Neuron (in vitro differentiated cells): ENCODE measurements at regions not wholly inside any gene's neighbourhood (a gene's known extent, or its start where the extent isn't known, plus 50 kb on each side); places are given as distances from the start of the nearest gene placed in this dataset.

Experiments
- H2AFZ ChIP-seq: one replicate; pipeline ENCODE4 v1.6.1; 2013; ENCODE audit warnings: low read depth, mild to moderate bottlenecking, inconsistent platforms, low read length, moderate library complexity
- H3K27me3 ChIP-seq: one replicate; pipeline ENCODE4 v1.6.1; 2013; ENCODE audit warnings: low read length; ENCODE audit not compliant: insufficient read depth
- H3K36me3 ChIP-seq: one replicate; pipeline ENCODE4 v1.6.1; 2013; ENCODE audit warnings: low read length; ENCODE audit not compliant: insufficient read depth
- H3K4me1 ChIP-seq: one replicate; pipeline ENCODE4 v1.6.1; 2013; ENCODE audit warnings: low read length; ENCODE audit not compliant: insufficient read depth
- H3K4me3 ChIP-seq: 2 replicates; pipeline ENCODE4 v1.5.1; 2013; ENCODE audit warnings: mild to moderate bottlenecking, low read length, moderate library complexity
- H3K9me3 ChIP-seq: one replicate; pipeline ENCODE4 v1.6.1; 2013; ENCODE audit warnings: low read length

- Histone ChIP-seq H3K27me3 (no peaks in the 10 kb centered on the region), H3K9me3 (no peaks in the 10 kb centered on the region), H3K4me1 (peaks cover 23% of the 10 kb centered on the region), H2AFZ (peak overlapping the region; percentile 58), H3K36me3 (no peaks in the 10 kb centered on the region), H3K4me3 (peak overlapping the region; percentile 12)
Observed at GRCh38 chr7:22589641-22590201, 89.7 kb upstream of the STEAP1B start.

DNA sequence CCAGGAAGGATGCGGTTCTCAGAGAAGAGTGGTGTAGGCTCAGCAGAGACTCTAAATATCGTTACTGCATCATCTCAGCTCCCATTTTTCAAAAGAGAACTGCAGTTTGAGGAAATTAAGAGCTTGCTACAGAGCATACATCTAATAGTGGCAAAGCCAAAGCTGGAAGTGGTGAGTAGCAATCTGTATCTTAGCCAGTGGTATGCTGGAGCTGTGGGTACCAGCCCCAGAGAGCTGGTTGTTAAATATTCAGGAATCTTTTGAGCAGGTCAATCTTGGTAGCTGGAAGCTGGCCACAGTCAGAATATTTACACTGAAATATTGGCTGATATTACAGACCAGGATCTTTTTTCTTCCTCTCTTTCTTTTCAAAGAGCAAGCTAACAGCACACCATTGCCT lies 88.4 kb upstream of the STEAP1B start:
- Histone ChIP-seq H3K27me3 (no peaks in the 10 kb centered on the region), H3K4me1 (peaks cover 23% of the 10 kb centered on the region), H3K9me3 (no peaks in the 10 kb centered on the region), H2AFZ (no peak overlapping the region), H3K4me3 (no peak overlapping the region), H3K36me3 (no peaks in the 10 kb centered on the region)

GRCh38 chr7:22587322-22587721 lies 87.3 kb upstream of the STEAP1B start:
- Histone ChIP-seq H3K27me3 (no peaks in the 10 kb centered on the region), H3K9me3 (no peaks in the 10 kb centered on the region), H3K4me3 (no peak overlapping the region), H3K4me1 (peaks cover 23% of the 10 kb centered on the region), H2AFZ (no peak overlapping the region), H3K36me3 (no peaks in the 10 kb centered on the region)

GRCh38 chr7:22586786-22587140 lies 86.8 kb upstream of the STEAP1B start:
- H3K27me3 ChIP-seq: no peaks in the 10 kb centered on the region
- H3K4me3 ChIP-seq: no peak overlapping the region
- H2AFZ ChIP-seq: no peak overlapping the region
- no peaks in the 10 kb centered on the region for H3K36me3 ChIP-seq
- H3K4me1 ChIP-seq: peaks cover 23% of the 10 kb centered on the region
- no peaks in the 10 kb centered on the region for H3K9me3 ChIP-seq

DNA sequence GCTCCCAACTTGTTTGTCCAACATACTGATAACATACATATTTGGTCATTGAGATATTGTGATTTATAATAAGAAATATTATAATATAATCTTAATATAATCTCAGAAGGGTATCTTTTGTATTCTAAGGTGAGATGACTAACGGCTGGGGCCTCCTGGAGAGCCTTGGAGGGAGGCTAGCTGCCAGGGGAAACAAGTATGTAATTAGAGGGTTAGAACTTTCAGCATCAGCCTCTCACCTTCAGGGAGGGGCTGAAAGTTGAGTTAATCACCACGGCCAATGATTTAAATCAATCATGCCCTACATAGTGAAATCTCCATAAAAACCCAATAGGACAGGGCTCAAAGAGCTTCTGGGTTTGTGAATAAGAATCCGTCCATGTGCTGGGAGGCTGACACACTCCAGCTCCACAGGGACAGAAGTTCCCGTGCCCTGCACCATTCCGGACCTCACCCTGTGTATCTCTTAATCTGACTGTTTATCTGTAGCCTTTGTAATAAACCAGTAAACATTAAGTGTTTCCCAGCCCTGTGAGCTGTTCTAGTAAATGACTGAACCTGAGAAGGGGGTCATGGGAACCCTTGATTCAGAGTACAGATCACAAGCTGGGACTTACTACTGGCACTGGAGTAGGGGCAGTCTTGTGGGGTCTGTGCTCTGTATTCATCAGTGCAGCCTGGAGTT lies 86.3 kb upstream of the STEAP1B start:
- H2AFZ ChIP-seq: no peak overlapping the region
- no peaks in the 10 kb centered on the region for H3K36me3 ChIP-seq
- no peaks in the 10 kb centered on the region for H3K27me3 ChIP-seq
- no peak overlapping the region for H3K4me3 ChIP-seq
- no peaks in the 10 kb centered on the region for H3K9me3 ChIP-seq
- peaks cover 23% of the 10 kb centered on the region for H3K4me1 ChIP-seq

DNA sequence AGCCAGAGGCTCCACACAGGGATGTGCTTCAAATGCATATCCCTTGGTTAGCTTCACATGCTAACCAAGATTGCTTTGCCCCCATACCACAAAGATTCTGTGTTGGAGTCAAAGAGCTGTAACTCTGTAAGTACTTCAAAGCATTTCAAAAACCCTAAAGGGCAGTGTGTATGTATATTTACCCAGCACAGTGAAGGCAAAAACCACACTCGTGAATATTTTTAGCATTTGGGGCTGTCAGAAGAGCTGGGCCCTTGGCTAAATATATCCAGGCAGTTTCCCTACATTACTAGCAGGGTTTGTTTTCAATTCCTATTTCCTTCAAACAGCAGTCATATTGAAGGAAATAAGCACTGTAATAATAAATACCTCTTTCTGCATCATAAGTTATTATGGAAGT lies 84.2 kb upstream of the STEAP1B start:
- Histone ChIP-seq H3K4me3 (no peak overlapping the region), H3K4me1 (peaks cover 7% of the 10 kb centered on the region), H3K27me3 (no peaks in the 10 kb centered on the region), H3K36me3 (no peaks in the 10 kb centered on the region), H3K9me3 (no peaks in the 10 kb centered on the region), H2AFZ (no peak overlapping the region)

DNA sequence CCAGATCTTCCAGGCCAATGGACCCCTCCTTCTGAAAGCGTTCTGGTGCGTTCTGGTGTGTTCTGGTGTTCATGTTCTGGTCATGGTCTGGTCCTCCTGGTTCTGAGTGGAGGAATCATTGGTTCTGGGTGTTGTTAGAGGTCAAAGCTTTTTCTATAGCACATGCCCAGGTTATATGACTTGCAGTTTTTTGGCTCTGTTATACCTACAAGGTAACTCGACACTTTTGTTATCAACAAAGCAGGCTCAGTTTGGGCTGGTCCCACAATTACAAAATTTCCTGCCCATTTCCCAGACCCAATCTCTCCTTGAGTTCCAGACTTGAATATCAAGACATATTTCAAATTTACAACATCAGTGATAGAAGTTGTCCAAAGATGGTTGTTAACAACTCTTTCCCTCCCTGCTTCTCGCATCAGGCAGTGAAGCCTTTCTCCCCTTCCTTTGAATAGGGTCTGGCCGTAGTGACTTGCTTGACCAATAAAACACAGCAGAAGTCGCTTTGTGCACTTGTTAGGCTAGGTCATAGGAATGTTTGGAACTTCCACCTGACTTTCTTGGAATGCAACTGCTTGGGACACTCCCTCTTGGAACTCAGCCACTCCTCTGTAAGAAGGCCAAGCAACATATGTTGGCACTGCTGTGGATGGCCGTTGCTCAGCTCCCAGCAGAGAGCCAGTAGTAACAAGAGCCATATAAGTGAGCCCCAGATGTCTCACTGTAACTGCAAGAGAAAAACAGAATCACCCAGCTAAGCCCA lies 83.1 kb upstream of the STEAP1B start:
- no peak overlapping the region for H2AFZ ChIP-seq
- H3K4me1 ChIP-seq: peaks cover 4% of the 10 kb centered on the region
- no peaks in the 10 kb centered on the region for H3K27me3 ChIP-seq
- H3K4me3 ChIP-seq: no peak overlapping the region
- no peaks in the 10 kb centered on the region for H3K9me3 ChIP-seq
- no peaks in the 10 kb centered on the region for H3K36me3 ChIP-seq

DNA sequence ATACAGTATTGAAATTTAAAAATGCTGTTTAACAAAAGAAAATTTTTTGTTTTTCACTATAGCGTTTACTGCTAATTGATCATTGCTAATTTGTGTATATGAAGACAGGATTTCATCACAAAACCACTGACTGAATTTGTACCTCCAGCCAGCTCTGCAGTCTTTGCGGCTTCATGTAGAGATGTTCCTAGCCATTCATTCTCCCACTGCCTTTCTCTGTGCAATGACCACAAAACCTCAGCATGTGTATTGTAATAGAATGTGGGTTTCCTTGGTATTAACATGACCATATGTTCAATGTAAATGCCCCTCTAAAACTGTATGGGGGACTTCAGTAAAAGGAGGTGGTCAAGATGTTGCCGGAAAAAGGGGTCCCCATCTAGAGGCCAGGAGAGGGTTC lies 81.1 kb upstream of the STEAP1B start:
- Histone ChIP-seq H2AFZ (no peak overlapping the region), H3K9me3 (no peaks in the 10 kb centered on the region), H3K36me3 (no peaks in the 10 kb centered on the region), H3K27me3 (no peaks in the 10 kb centered on the region), H3K4me1 (no peaks in the 10 kb centered on the region), H3K4me3 (no peak overlapping the region)

GRCh38 chr7:22579961-22580360 lies 80.0 kb upstream of the STEAP1B start:
- Histone ChIP-seq H3K4me3 (no peak overlapping the region), H3K36me3 (no peaks in the 10 kb centered on the region), H3K9me3 (no peaks in the 10 kb centered on the region)

GRCh38 chr7:22578007-22578733 lies 78.2 kb upstream of the STEAP1B start:
- H2AFZ ChIP-seq: no peak overlapping the region
- H3K27me3 ChIP-seq: no peaks in the 10 kb centered on the region
- no peaks in the 10 kb centered on the region for H3K4me1 ChIP-seq
- H3K36me3 ChIP-seq: no peaks in the 10 kb centered on the region
- no peak overlapping the region for H3K4me3 ChIP-seq
- no peaks in the 10 kb centered on the region for H3K9me3 ChIP-seq

More at GRCh38 chr7:22579961-22580360, 80.0 kb upstream of the STEAP1B start:
- Histone ChIP-seq H2AFZ (no peak overlapping the region), H3K27me3 (no peaks in the 10 kb centered on the region), H3K4me1 (no peaks in the 10 kb centered on the region)

- no peak overlapping the region for H2AFZ ChIP-seq
- H3K9me3 ChIP-seq: no peaks in the 10 kb centered on the region
- no peaks in the 10 kb centered on the region for H3K27me3 ChIP-seq
- H3K36me3 ChIP-seq: no peaks in the 10 kb centered on the region
- H3K4me1 ChIP-seq: no peaks in the 10 kb centered on the region
- H3K4me3 ChIP-seq: no peak overlapping the region
Observed at GRCh38 chr7:22577470-22578001, 77.5 kb upstream of the STEAP1B start.

DNA sequence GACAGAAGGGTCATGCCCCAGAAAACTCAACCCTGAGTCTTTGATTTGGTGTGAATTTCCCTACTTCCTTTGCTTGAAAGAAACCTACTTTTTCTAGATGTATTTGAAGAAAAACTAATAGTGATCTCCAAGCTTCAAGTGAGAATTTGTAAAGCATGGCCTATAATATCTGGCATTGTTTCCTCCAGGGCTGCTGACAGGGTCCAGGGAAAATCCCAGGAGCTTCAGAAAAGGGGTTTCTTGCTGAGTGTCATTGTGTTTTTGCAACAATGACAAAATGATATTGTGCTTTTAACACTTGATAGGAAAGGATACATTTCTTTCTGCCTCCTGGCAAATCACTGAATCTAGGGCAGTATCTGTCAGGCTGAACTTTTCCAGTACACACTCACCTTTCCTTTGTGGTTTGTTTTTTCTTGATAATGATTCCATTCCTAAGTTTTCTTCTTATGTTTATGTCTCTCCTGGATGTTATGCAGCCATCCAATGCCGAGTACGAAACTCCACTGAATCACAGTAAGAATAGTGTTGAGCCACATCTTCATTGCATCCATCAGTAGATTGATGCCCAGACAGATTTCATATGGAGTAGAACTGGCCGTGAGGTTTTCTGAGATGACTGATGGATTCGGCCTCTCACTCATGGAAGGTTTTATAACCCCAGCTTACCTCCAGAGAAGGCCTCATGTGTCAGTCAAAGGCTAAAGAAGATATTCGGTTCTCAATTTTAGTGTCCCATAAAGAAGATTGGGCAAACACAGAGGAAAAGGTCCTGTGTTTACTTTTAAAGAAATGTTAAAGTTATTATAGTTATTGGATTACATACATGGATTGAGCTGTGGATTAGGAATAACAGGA lies 76.9 kb upstream of the STEAP1B start:
- Histone ChIP-seq H3K36me3 (no peaks in the 10 kb centered on the region), H3K27me3 (no peaks in the 10 kb centered on the region), H3K4me3 (no peak overlapping the region), H3K4me1 (no peaks in the 10 kb centered on the region), H3K9me3 (no peaks in the 10 kb centered on the region), H2AFZ (no peak overlapping the region)
